ENCODE measurements at regions not wholly inside any gene's neighbourhood (a gene's known extent, or its start where the extent isn't known, plus 50 kb on each side); places are given as distances from the start of the nearest gene placed in this dataset.

GRCh38 chr21:31518580-31518979, 140.9 kb upstream of the SOD1 start:
- Mint-ChIP-seq H3K4me1 (peaks cover 36% of the 10 kb centered on the region), H3K9me3 (no peaks in the 10 kb centered on the region), H3K4me3 (no peak overlapping the region), H3K36me3 (peaks cover 3% of the 10 kb centered on the region), H3K27ac (no peak overlapping the region), H3K27me3 (ENCODE audit: insufficient read depth, low read depth) (no peaks in the 10 kb centered on the region)
- Histone ChIP-seq H3K79me2 (ENCODE audit: low read depth) (peaks cover 73% of the 10 kb centered on the region), H3K9ac (no peak overlapping the region), H2AFZ (replicated peaks) (no peak overlapping the region), H3K36me3 (no peaks in the 10 kb centered on the region), H3K4me2 (no peak overlapping the region), H3K9me3 (ENCODE audit: low read depth) (no peaks in the 10 kb centered on the region), H3K27ac (no peak overlapping the region), H4K20me1 (ENCODE audit: low read depth) (peaks cover 32% of the 10 kb centered on the region), H3K4me3 (no peak overlapping the region), H3K27me3 (no peaks in the 10 kb centered on the region), H3F3A (ENCODE audit: low read depth) (peaks cover 21% of the 10 kb centered on the region), H3K4me1 (peaks cover 22% of the 10 kb centered on the region)
- TF ChIP-seq EZH2phosphoT487 (IDR thresholded peaks at IDR 0.05) (no peak), EZH2 (IDR thresholded peaks at IDR 0.05) (no peak), CTCF (IDR thresholded peaks at IDR 0.05) (no peak)
- DNase-seq (ENCODE audit: low spot score) = no peak

- no peak overlapping the region for H3K27ac Mint-ChIP-seq
- H3K4me2 ChIP-seq = no peak overlapping the region
- no peak overlapping the region for H3K4me3 Mint-ChIP-seq
These were observed 141.7 kb upstream of the SOD1 start for GRCh38 chr21:31517664-31518414.

GRCh38 chr21:31515253-31515652, 144.2 kb upstream of the SOD1 start:
- Histone ChIP-seq H3K4me2 (peak overlapping the region; percentile 70), H4K20me1 (ENCODE audit: low read depth) (peaks cover 26% of the 10 kb centered on the region), H2AFZ (replicated peaks) (no peak overlapping the region), H3K9me3 (ENCODE audit: low read depth) (no peaks in the 10 kb centered on the region), H3K79me2 (ENCODE audit: low read depth) (peaks cover 74% of the 10 kb centered on the region), H3K9ac (no peak overlapping the region), H3F3A (ENCODE audit: low read depth) (peaks cover 12% of the 10 kb centered on the region), H3K27me3 (no peaks in the 10 kb centered on the region), H3K4me1 (peaks cover 18% of the 10 kb centered on the region), H3K36me3 (no peaks in the 10 kb centered on the region), H3K27ac (peak overlapping the region; percentile 55), H3K4me3 (no peak overlapping the region)
- Mint-ChIP-seq H3K36me3 (peaks cover 6% of the 10 kb centered on the region), H3K4me1 (peaks cover 21% of the 10 kb centered on the region), H3K4me3 (peak overlapping the region; percentile 51), H3K9me3 (no peaks in the 10 kb centered on the region), H3K27ac (no peak overlapping the region), H3K27me3 (ENCODE audit: insufficient read depth, low read depth) (no peaks in the 10 kb centered on the region)
- TF ChIP-seq EZH2 (IDR thresholded peaks at IDR 0.05) (no peak), EZH2phosphoT487 (IDR thresholded peaks at IDR 0.05) (no peak), CTCF (IDR thresholded peaks at IDR 0.05) (no peak)
- no peak for DNase-seq (ENCODE audit: low spot score)

More at GRCh38 chr21:31517664-31518414, 141.7 kb upstream of the SOD1 start:
- Histone ChIP-seq H3K36me3 (no peaks in the 10 kb centered on the region), H3K9ac (no peak overlapping the region), H2AFZ (replicated peaks) (no peak overlapping the region), H3K27me3 (no peaks in the 10 kb centered on the region), H3K4me1 (peaks cover 22% of the 10 kb centered on the region), H3K9me3 (ENCODE audit: low read depth) (no peaks in the 10 kb centered on the region), H3K27ac (no peak overlapping the region), H4K20me1 (ENCODE audit: low read depth) (peaks cover 30% of the 10 kb centered on the region), H3K4me3 (no peak overlapping the region), H3F3A (ENCODE audit: low read depth) (peaks cover 21% of the 10 kb centered on the region), H3K79me2 (ENCODE audit: low read depth) (peaks cover 73% of the 10 kb centered on the region)
- no peak for TF ChIP-seq EZH2phosphoT487 (IDR thresholded peaks at IDR 0.05)
- no peak for TF ChIP-seq CTCF (IDR thresholded peaks at IDR 0.05)
- no peak for TF ChIP-seq EZH2 (IDR thresholded peaks at IDR 0.05)
- Mint-ChIP-seq H3K36me3 (peaks cover 3% of the 10 kb centered on the region), H3K4me1 (peaks cover 34% of the 10 kb centered on the region), H3K27me3 (ENCODE audit: insufficient read depth, low read depth) (no peaks in the 10 kb centered on the region), H3K9me3 (no peaks in the 10 kb centered on the region)
- no peak for DNase-seq (ENCODE audit: low spot score)
